ENCODE measurements at regions not wholly inside any gene's neighbourhood (a gene's known extent, or its start where the extent isn't known, plus 50 kb on each side); places are given as distances from the start of the nearest gene placed in this dataset.
A peak's percentile ranks its signal among the peaks of the same experiment; 100 is the strongest.

- no peak for DNase-seq
Measured at GRCh38 chr18:40494603-40495002, 1460.4 kb upstream of the PIK3C3 start.

- no peak for DNase-seq
Measured at GRCh38 chr18:40493316-40493715, 1461.7 kb upstream of the PIK3C3 start.

- no peak for DNase-seq
Measured at GRCh38 chr18:40489301-40489700, 1465.7 kb upstream of the PIK3C3 start.

- no peak for DNase-seq
Measured at GRCh38 chr18:40485318-40485717, 1469.7 kb upstream of the PIK3C3 start.

- DNase-seq, result peak in 1 of 2 experiments; percentile 24
Measured at GRCh38 chr18:40473221-40474029, 1481.6 kb upstream of the PIK3C3 start.

GRCh38 chr18:40470723-40471122, 1484.3 kb upstream of the PIK3C3 start:
- no peak for DNase-seq

- DNase-seq, result no peak
Measured at GRCh38 chr18:40469851-40470250, 1485.2 kb upstream of the PIK3C3 start.

GRCh38 chr18:40469316-40469715, 1485.7 kb upstream of the PIK3C3 start:
- no peak for DNase-seq

- DNase-seq, result no peak
Measured at GRCh38 chr18:40464032-40464431, 1491.0 kb upstream of the PIK3C3 start.

- no peak for DNase-seq
Measured at GRCh38 chr18:40453903-40454302, 1501.1 kb upstream of the PIK3C3 start.

GRCh38 chr18:40452599-40452998, 1502.4 kb upstream of the PIK3C3 start:
- no peak for DNase-seq

GRCh38 chr18:40450751-40451150, 1504.3 kb upstream of the PIK3C3 start:
- no peak for DNase-seq

GRCh38 chr18:40447820-40448219, 1507.2 kb upstream of the PIK3C3 start:
- DNase-seq, result peak in 1 of 2 experiments; percentile 17

GRCh38 chr18:40440088-40440487, 1514.9 kb upstream of the PIK3C3 start:
- no peak for DNase-seq

GRCh38 chr18:40437517-40437916, 1517.5 kb upstream of the PIK3C3 start:
- DNase-seq, result no peak

GRCh38 chr18:40431071-40431985, 1523.7 kb upstream of the PIK3C3 start:
- DNase-seq, result no peak

- no peak for DNase-seq
Measured at GRCh38 chr18:40423291-40423690, 1531.7 kb upstream of the PIK3C3 start.

GRCh38 chr18:40420675-40421074, 1534.4 kb upstream of the PIK3C3 start:
- no peak for DNase-seq

GRCh38 chr18:40417501-40417900, 1537.5 kb upstream of the PIK3C3 start:
- no peak for DNase-seq

GRCh38 chr18:40415821-40416220, 1539.2 kb upstream of the PIK3C3 start:
- no peak for DNase-seq

- no peak for DNase-seq
Measured at GRCh38 chr18:40415176-40415791, 1539.8 kb upstream of the PIK3C3 start.

GRCh38 chr18:40414155-40414754, 1540.8 kb upstream of the PIK3C3 start:
- no peak for DNase-seq

GRCh38 chr18:40413160-40413559, 1541.9 kb upstream of the PIK3C3 start:
- DNase-seq, result peak; percentile 52 to 65
